Breast epithelium (tissue), 4 donors: ENCODE measurements at regions not wholly inside any gene's neighbourhood (a gene's known extent, or its start where the extent isn't known, plus 50 kb on each side); places are given as distances from the start of the nearest gene placed in this dataset.

Source experiments
- DNase-seq, 2 donors: peaks; one replicate each; pipeline ENCODE4 v3.0.0-alpha.2; 2019; ENCODE audit warnings: low spot score in 2 of 2
- H3K27ac ChIP-seq, 2 donors: fragments of 200-600 bp; sonication (generic) in 1 of 2; one replicate each; pipeline ENCODE4 v1.5.1; 2016 to 2019; ENCODE audit warnings: mild to moderate bottlenecking in 1 of 2
- H3K27me3 ChIP-seq, 2 donors: fragments of 200-600 bp; sonication (generic) in 1 of 2; one replicate each; pipeline versions ENCODE4 v1.5.1 to v1.6.0; 2017 to 2019; ENCODE audit warnings: control low read depth in 1 of 2, mild to moderate bottlenecking in 1 of 2
- H3K36me3 ChIP-seq: fragments of 200-600 bp; one replicate; pipeline ENCODE4 v1.5.1; 2019
- H3K4me1 ChIP-seq, 2 donors: fragments of 200-600 bp; sonication (generic); one replicate each; pipeline ENCODE4 v1.5.1; 2016 to 2019; ENCODE audit warnings: control low read depth in 1 of 2
- H3K4me3 ChIP-seq, 3 donors: fragments of 200-600 bp; sonication (generic); 1 replicate in 2 of 3; 2 replicates in 1 of 3; pipeline ENCODE4 v1.5.1; 2016 to 2019; ENCODE audit warnings: mild to moderate bottlenecking in 3 of 3, moderate library complexity in 2 of 3
- H3K9me3 ChIP-seq, 2 donors: fragments of 200-600 bp; sonication (generic) in 1 of 2; one replicate each; pipeline ENCODE4 v1.5.1; 2016 to 2019; ENCODE audit warnings: control low read depth in 1 of 2
- POLR2A ChIP-seq: fragments of 450-650 bp; IDR thresholded peaks from one replicate; pipeline ENCODE4 v1.6.1; 2016; ENCODE audit warnings: antibody characterized with exemption, mild to moderate bottlenecking, moderate library complexity
- POLR2AphosphoS5 ChIP-seq, 3 donors: sonication (generic); formaldehyde crosslinking; IDR thresholded peaks; one replicate each; pipeline ENCODE4 v1.6.1; 2017; ENCODE audit warnings: antibody characterized with exemption in 3 of 3
- intact Hi-C: fragments of 100-400 bp; cut with DNase I; formaldehyde crosslinking; loops from one replicate; pipeline ENCODE4 v1.15.1; 2023; ENCODE audit warnings: low total_unique reads
- TF ChIP-seq, protein P1 (sequence below), 3 donors: fragments of 450-650 bp; IDR thresholded peaks; one replicate each; pipeline ENCODE4 v1.5.1; 2016 to 2017; ENCODE audit warnings: antibody characterized with exemption in 3 of 3, mild to moderate bottlenecking in 3 of 3, moderate library complexity in 3 of 3

DNA sequence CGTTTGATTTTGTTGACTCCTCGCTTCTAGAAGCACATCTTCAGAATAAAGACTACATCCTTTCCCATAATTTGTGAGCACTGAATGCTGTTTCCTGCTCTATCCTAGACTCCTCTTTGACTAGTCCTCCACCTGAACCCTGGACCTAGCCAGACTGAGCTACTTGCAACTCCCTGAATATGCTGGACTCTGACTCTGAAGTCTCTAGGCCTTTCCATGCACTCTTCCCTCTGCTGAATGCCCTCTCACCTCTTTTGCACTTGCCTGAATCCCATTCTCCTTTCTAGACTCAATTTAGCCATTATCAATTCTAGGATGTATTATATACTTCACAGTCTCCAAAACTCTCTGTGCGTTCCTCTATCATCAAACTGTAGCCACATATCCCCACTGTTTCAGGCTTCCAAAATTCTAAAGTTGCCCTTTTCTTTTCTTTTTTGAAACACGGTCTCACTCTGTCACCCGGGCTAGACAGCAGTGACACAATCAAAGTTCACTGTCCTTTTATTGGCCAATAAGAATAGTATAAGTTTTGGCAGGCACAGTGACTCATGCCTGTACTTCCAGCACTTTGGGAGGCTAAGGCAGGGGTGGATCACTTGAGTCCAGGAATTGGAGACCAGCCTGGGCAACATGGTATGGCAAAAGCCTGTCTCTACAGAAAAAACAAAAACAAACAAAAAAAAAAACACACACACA lies 127.0 kb downstream of the LTN1 start:
- Histone ChIP-seq H3K27me3 (no peaks in the 10 kb centered on the region), H3K27ac (no peak overlapping the region), H3K4me1 (no peaks in the 10 kb centered on the region), H3K9me3 (no peaks in the 10 kb centered on the region), H3K4me3 (no peak overlapping the region), H3K36me3 (no peaks in the 10 kb centered on the region)
- no peak for DNase-seq
- TF ChIP-seq, protein P1, sequence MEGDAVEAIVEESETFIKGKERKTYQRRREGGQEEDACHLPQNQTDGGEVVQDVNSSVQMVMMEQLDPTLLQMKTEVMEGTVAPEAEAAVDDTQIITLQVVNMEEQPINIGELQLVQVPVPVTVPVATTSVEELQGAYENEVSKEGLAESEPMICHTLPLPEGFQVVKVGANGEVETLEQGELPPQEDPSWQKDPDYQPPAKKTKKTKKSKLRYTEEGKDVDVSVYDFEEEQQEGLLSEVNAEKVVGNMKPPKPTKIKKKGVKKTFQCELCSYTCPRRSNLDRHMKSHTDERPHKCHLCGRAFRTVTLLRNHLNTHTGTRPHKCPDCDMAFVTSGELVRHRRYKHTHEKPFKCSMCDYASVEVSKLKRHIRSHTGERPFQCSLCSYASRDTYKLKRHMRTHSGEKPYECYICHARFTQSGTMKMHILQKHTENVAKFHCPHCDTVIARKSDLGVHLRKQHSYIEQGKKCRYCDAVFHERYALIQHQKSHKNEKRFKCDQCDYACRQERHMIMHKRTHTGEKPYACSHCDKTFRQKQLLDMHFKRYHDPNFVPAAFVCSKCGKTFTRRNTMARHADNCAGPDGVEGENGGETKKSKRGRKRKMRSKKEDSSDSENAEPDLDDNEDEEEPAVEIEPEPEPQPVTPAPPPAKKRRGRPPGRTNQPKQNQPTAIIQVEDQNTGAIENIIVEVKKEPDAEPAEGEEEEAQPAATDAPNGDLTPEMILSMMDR (IDR thresholded peaks at IDR 0.05), result no peak
- TF ChIP-seq POLR2AphosphoS5 (IDR thresholded peaks at IDR 0.05) (no peak), POLR2A (no peak)
- intact Hi-C loops, result no loop called here

DNA sequence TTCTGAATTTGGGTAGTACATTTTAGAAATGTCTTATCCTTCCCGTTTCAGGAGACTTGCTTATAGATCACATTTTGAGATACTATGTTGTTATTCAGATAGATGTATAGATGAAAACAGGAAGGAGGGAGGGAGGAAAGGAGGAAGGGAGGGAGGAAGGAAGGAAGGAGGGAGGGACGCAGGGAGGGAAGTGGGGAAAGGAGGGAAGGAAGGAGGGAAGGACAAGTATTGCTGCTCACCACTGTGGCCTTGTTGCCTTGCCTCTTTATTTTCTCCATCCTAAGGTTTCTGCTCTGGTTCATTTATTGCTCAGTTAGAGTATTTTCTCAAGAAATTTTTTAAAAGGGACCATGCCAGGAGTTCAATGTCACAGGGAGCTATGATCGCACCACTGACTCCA lies 134.3 kb downstream of the LTN1 start:
- Histone ChIP-seq H3K9me3 (no peaks in the 10 kb centered on the region), H3K4me1 (no peaks in the 10 kb centered on the region), H3K27ac (no peak overlapping the region), H3K4me3 (no peak overlapping the region), H3K27me3 (no peaks in the 10 kb centered on the region), H3K36me3 (no peaks in the 10 kb centered on the region)
- TF ChIP-seq, protein P1 (IDR thresholded peaks at IDR 0.05), result no peak
- TF ChIP-seq POLR2A, result no peak
- no peak for TF ChIP-seq POLR2AphosphoS5 (IDR thresholded peaks at IDR 0.05)
- intact Hi-C loops, result no loop called here
- DNase-seq, result no peak

DNA sequence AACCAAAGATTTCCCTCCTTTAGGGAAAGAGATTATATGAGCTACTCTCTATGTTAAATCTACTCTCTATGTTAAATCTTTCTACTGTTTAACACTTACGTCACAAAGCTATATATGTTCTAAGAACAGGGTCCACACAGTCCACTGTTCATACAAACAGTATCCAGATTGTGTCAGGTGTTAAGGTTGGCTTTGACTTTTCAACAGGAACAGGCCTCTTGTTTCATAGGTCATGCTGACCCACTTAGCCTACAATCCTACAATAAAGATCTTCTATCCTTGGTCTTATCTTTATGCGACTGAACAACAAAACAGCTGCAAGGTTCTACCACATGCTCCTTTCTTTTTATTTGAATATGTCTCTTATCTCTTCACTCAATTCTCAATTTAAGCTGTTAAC lies 134.9 kb downstream of the LTN1 start:
- TF ChIP-seq POLR2A, result no peak
- TF ChIP-seq, protein P1 (IDR thresholded peaks at IDR 0.05), result no peak
- no peak for TF ChIP-seq POLR2AphosphoS5 (IDR thresholded peaks at IDR 0.05)
- no peak for DNase-seq
- intact Hi-C loops, result no loop called here

DNA sequence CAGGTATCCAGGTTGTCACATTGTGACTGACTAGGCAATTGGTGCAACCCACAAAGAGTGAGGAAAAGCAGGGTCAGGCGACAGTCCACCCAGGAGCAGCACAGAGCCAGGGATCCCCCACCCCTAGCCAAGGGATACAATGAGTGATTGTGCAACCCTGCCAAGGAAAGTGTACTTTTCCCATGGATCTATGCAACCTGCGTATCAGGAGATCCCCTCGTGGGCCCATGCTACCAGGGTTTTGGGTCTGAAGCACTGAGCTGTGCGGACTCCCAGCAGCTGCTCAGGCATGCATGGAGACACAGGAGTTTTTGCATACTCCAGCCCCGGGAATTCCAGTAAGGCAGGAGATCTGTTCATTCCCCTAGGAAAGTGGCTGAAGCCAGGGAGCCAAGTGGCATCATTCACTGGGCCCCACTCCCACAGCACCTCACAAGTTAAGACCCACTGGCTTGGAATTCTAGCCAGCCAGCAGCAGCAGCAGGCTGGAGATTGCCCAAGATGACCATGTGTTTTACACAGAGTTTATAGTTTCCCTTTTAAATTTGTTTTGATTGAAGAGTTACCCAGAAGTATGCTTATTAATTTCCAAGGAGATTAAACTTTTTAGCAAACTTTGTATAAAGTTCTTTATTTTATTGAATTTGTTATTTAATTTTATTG lies 136.0 kb downstream of the LTN1 start:
- H3K27me3 ChIP-seq, result no peaks in the 10 kb centered on the region
- no peaks in the 10 kb centered on the region for H3K9me3 ChIP-seq
- no peaks in the 10 kb centered on the region for H3K36me3 ChIP-seq
- intact Hi-C loops, result no loop called here
- no peak overlapping the region for H3K27ac ChIP-seq
- no peaks in the 10 kb centered on the region for H3K4me1 ChIP-seq
- TF ChIP-seq, protein P1 (IDR thresholded peaks at IDR 0.05), result no peak
- TF ChIP-seq POLR2AphosphoS5 (IDR thresholded peaks at IDR 0.05) (no peak), POLR2A (no peak)
- H3K4me3 ChIP-seq, result no peak overlapping the region
- DNase-seq, result no peak

More for the DNA sequence above, 134.9 kb downstream of the LTN1 start:
- H3K4me1 ChIP-seq, result no peaks in the 10 kb centered on the region
- no peaks in the 10 kb centered on the region for H3K9me3 ChIP-seq
- no peaks in the 10 kb centered on the region for H3K36me3 ChIP-seq
- H3K27ac ChIP-seq, result no peak overlapping the region
- no peak overlapping the region for H3K4me3 ChIP-seq
- no peaks in the 10 kb centered on the region for H3K27me3 ChIP-seq

DNA sequence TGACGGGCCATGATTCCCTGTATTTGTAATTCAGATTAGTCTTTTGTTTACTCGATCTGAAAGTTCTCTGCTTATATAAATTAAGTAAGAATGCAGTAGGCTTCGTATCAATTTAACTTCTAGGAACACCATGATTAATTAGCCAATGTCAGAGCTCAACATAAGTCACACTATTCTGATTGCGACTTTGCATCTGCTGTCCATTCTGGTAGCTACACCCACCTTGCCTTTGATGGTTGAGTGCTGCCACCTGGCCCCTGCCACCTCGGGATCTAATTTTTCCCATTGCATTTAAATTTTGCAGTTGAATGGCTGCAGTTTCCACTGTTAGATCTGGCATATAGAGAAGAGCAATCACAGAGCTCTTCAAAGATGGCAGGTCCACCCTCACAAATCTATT lies 140.0 kb downstream of the LTN1 start:
- H3K36me3 ChIP-seq, result no peaks in the 10 kb centered on the region
- no peak for DNase-seq
- no peak for TF ChIP-seq POLR2AphosphoS5 (IDR thresholded peaks at IDR 0.05)
- TF ChIP-seq, protein P1 (IDR thresholded peaks at IDR 0.05), result no peak
- no peak for TF ChIP-seq POLR2A
- H3K27ac ChIP-seq, result no peak overlapping the region
- H3K4me1 ChIP-seq, result no peaks in the 10 kb centered on the region
- intact Hi-C loops, result loop anchor here (5.0 kb wide), 1 partner anchor 1355 kb away; no protein-coding TSS in a partner anchor
- H3K9me3 ChIP-seq, result no peaks in the 10 kb centered on the region
- no peak overlapping the region for H3K4me3 ChIP-seq
- H3K27me3 ChIP-seq, result no peaks in the 10 kb centered on the region
